ENCODE measurements at regions not wholly inside any gene's neighbourhood (a gene's known extent, or its start where the extent isn't known, plus 50 kb on each side); places are given as distances from the start of the nearest gene placed in this dataset.
"Not testable (repeated sequence)": the region's sequence is repeated elsewhere in the genome, so short reads cannot be mapped to it uniquely, and the experiment has no call there.

GRCh38 chr12:67082221-67082620, 186.9 kb upstream of the CAND1 start:
- peak; percentile 6 for DNase-seq (ENCODE audit: low read depth)

- DNase-seq (ENCODE audit: low read depth) = no peak
These were observed 183.5 kb upstream of the CAND1 start for GRCh38 chr12:67085699-67086098.

GRCh38 chr12:67086116-67086515, 183.0 kb upstream of the CAND1 start:
- no peak for DNase-seq (ENCODE audit: low read depth)

GRCh38 chr12:67088401-67089118, 180.6 kb upstream of the CAND1 start:
- DNase-seq (ENCODE audit: low read depth) = no peak

- DNase-seq (ENCODE audit: low read depth) = no peak
These were observed 178.0 kb upstream of the CAND1 start for GRCh38 chr12:67091204-67091603.

- no peak for DNase-seq (ENCODE audit: low read depth)
These were observed 177.5 kb upstream of the CAND1 start for GRCh38 chr12:67091678-67092077.

GRCh38 chr12:67092934-67093333, 176.2 kb upstream of the CAND1 start:
- DNase-seq (ENCODE audit: low read depth) = not testable (repeated sequence)

- no peak for DNase-seq (ENCODE audit: low read depth)
These were observed 172.4 kb upstream of the CAND1 start for GRCh38 chr12:67096533-67097318.

GRCh38 chr12:67099858-67100257, 169.3 kb upstream of the CAND1 start:
- DNase-seq (ENCODE audit: low read depth) = no peak

- DNase-seq (ENCODE audit: low read depth) = no peak
These were observed 165.6 kb upstream of the CAND1 start for GRCh38 chr12:67103521-67103920.

- no peak for DNase-seq (ENCODE audit: low read depth)
These were observed 161.9 kb upstream of the CAND1 start for GRCh38 chr12:67107235-67107634.

GRCh38 chr12:67107751-67108269, 161.3 kb upstream of the CAND1 start:
- no peak for DNase-seq (ENCODE audit: low read depth)

- not testable (repeated sequence) for DNase-seq (ENCODE audit: low read depth)
These were observed 158.8 kb upstream of the CAND1 start for GRCh38 chr12:67110345-67110744.

GRCh38 chr12:67111182-67111581, 158.0 kb upstream of the CAND1 start:
- no peak for DNase-seq (ENCODE audit: low read depth)

- DNase-seq (ENCODE audit: low read depth) = no peak
These were observed 156.6 kb upstream of the CAND1 start for GRCh38 chr12:67112586-67112985.

GRCh38 chr12:67116134-67116533, 153.0 kb upstream of the CAND1 start:
- no peak for DNase-seq (ENCODE audit: low read depth)

- DNase-seq (ENCODE audit: low read depth) = no peak
These were observed 146.6 kb upstream of the CAND1 start for GRCh38 chr12:67122584-67122983.

GRCh38 chr12:67137256-67137655, 131.9 kb upstream of the CAND1 start:
- DNase-seq (ENCODE audit: low read depth) = no peak

GRCh38 chr12:67141296-67142018, 127.7 kb upstream of the CAND1 start:
- DNase-seq (ENCODE audit: low read depth) = no peak

GRCh38 chr12:67145692-67146091, 123.5 kb upstream of the CAND1 start:
- no peak for DNase-seq (ENCODE audit: low read depth)

GRCh38 chr12:67147030-67147429, 122.1 kb upstream of the CAND1 start:
- no peak for DNase-seq (ENCODE audit: low read depth)

- DNase-seq (ENCODE audit: low read depth) = no peak
These were observed 121.7 kb upstream of the CAND1 start for GRCh38 chr12:67147447-67147846.

- DNase-seq (ENCODE audit: low read depth) = no peak
These were observed 120.9 kb upstream of the CAND1 start for GRCh38 chr12:67148265-67148664.

Measured in stimulated activated CD4-positive, alpha-beta T cell treated with anti-CD3 and anti-CD28 coated beads, Interleukin-2, amount 100 ng/mL, for 4 hours (primary cell).